ENCODE measurements at regions not wholly inside any gene's neighbourhood (a gene's known extent, or its start where the extent isn't known, plus 50 kb on each side); places are given as distances from the start of the nearest gene placed in this dataset.

DNA sequence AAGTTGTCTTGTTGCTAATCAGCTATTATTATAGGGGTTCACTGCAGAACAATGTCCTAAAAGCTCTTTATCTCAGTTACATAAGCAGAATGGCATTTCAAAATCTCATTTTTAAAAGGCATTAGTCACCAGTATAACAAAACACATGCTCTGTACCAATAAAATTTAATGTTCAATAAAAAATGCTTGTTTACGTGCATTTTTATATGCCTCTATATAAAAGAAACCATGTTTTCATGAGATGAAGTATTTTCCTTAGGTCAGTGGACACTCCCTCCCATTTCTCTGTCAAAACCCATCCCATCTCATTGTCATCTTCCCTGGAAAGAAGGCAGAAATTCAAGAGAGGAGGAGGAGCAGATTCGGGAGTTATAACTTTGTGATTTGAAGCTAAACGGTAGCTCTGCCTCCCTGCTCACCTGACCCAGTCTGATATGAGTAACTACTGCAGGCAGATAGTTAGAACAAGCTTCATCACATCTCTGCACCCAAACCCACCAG, 231.9 kb upstream of the SIX2 start:
- Histone ChIP-seq H3K27ac (ENCODE audit: low read depth, low read length) (no peak overlapping the region), H3K27me3 (ENCODE audit: control insufficient read depth in 5 of 5, insufficient read depth in 4 of 5, low read length in 5 of 5) (peaks cover 0 to 2% (median 0%) of the 10 kb centered on the region in 5 donors), H3K9ac (ENCODE audit: low read length in 5 of 5) (no peak overlapping the region), H3K4me3 (ENCODE audit: low read depth in 1 of 5, low read length in 5 of 5) (no peak overlapping the region), H3K9me3 (ENCODE audit: control insufficient read depth in 5 of 5, low read length in 5 of 5) (no peaks in the 10 kb centered on the region), H3K36me3 (ENCODE audit: control insufficient read depth in 5 of 5, insufficient read depth in 5 of 5, low read length in 5 of 5) (no peaks in the 10 kb centered on the region), H3K4me1 (ENCODE audit: control insufficient read depth in 5 of 5, insufficient read depth in 5 of 5, low read length in 5 of 5) (peaks cover 0 to 19% (median 14%) of the 10 kb centered on the region in 5 donors)

DNA sequence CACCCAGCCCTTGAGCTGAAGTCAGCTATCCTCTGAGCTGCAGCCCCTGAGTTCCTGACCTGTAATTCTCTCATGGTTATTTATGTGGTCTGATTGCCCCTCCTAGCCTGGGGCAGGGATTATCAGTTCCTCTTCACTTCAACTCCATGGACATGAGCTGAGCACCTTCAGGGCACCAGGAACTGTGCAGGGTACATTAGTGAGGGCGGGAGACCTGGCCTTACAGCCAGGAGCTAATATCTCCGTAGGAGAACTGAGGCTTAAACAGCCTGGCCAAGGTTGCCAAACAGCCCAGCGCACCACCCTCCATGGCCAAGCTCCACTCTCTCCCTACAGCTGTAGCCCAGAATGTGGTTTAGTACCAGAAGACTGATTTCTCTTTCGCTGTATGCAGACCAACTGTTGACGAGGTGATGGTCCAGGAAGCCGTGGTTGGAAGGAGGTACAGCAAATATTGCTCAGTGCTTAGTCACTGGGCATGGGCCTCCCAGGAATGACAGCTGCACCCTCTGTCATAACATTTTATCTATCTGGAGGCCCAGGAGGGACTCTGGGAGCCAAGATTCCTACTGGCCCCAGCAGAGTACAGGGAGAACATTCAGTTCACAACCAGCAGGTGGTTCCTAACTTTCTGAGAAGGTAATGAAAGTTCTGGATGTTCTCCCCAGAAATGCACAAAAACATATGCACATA, 228.7 kb upstream of the SIX2 start:
- Histone ChIP-seq H3K36me3 (ENCODE audit: control insufficient read depth in 5 of 5, insufficient read depth in 5 of 5, low read length in 5 of 5) (no peaks in the 10 kb centered on the region), H3K27me3 (ENCODE audit: control insufficient read depth in 5 of 5, insufficient read depth in 4 of 5, low read length in 5 of 5) (peaks cover 0 to 2% (median 0%) of the 10 kb centered on the region in 5 donors), H3K4me1 (ENCODE audit: control insufficient read depth in 5 of 5, insufficient read depth in 5 of 5, low read length in 5 of 5) (peaks cover 0 to 19% (median 14%) of the 10 kb centered on the region in 5 donors), H3K9me3 (ENCODE audit: control insufficient read depth in 5 of 5, low read length in 5 of 5) (no peaks in the 10 kb centered on the region), H3K27ac (ENCODE audit: low read depth, low read length) (no peak overlapping the region), H3K4me3 (ENCODE audit: low read depth in 1 of 5, low read length in 5 of 5) (no peak overlapping the region), H3K9ac (ENCODE audit: low read length in 5 of 5) (no peak overlapping the region)

DNA sequence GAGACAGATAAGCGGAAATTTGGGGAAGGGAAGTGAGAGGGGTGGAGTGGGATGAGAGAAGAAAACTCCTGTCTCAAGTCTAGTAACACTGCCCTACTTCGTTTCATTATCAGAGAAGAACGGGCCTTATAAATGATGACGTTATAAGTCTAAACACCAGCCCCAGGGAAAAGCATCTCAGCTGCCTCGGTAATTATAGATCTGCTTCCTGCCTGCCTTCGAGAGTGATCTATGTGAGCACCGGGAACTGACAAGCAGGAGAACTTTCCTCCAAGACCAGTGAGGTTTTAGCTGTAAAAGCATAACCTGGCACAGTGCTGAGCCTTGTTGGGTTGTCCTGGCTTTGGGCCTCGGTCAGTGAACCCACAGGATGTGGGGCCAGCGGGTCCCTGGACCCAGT, 227.9 kb upstream of the SIX2 start:
- Histone ChIP-seq H3K4me1 (ENCODE audit: control insufficient read depth in 5 of 5, insufficient read depth in 5 of 5, low read length in 5 of 5) (peaks cover 0 to 13% (median 8%) of the 10 kb centered on the region in 5 donors), H3K4me3 (ENCODE audit: low read depth in 1 of 5, low read length in 5 of 5) (no peak overlapping the region), H3K27ac (ENCODE audit: low read depth, low read length) (no peak overlapping the region), H3K9me3 (ENCODE audit: control insufficient read depth in 5 of 5, low read length in 5 of 5) (no peaks in the 10 kb centered on the region), H3K9ac (ENCODE audit: low read length in 5 of 5) (no peak overlapping the region), H3K36me3 (ENCODE audit: control insufficient read depth in 5 of 5, insufficient read depth in 5 of 5, low read length in 5 of 5) (no peaks in the 10 kb centered on the region), H3K27me3 (ENCODE audit: control insufficient read depth in 5 of 5, insufficient read depth in 4 of 5, low read length in 5 of 5) (peaks cover 0 to 2% (median 0%) of the 10 kb centered on the region in 5 donors)

DNA sequence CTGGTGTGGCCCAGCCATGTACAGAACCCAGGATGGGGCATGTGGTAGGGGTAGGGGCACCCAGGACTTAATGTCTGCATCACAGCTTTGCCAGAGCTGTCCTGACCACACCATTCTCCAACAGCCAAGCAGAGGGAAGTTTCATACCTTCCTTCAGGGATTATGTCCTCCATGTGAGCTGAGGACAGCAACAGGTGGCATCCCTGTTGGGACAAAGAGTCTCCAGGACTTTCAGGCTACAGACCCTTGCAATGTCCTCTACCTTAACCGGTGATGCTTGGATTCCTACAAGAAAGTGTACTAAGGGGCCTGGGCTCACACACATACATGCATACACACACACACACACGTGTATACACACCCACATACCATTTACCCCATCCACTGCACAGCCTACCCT, 227.0 kb upstream of the SIX2 start:
- Histone ChIP-seq H3K9me3 (ENCODE audit: control insufficient read depth in 5 of 5, low read length in 5 of 5) (no peaks in the 10 kb centered on the region), H3K9ac (ENCODE audit: low read length in 5 of 5) (no peak overlapping the region), H3K27ac (ENCODE audit: low read depth, low read length) (no peak overlapping the region), H3K4me1 (ENCODE audit: control insufficient read depth in 5 of 5, insufficient read depth in 5 of 5, low read length in 5 of 5) (peaks cover 0 to 4% (median 2%) of the 10 kb centered on the region in 5 donors), H3K36me3 (ENCODE audit: control insufficient read depth in 5 of 5, insufficient read depth in 5 of 5, low read length in 5 of 5) (no peaks in the 10 kb centered on the region), H3K27me3 (ENCODE audit: control insufficient read depth in 5 of 5, insufficient read depth in 4 of 5, low read length in 5 of 5) (peaks cover 0 to 2% (median 0%) of the 10 kb centered on the region in 5 donors), H3K4me3 (ENCODE audit: low read depth in 1 of 5, low read length in 5 of 5) (no peak overlapping the region)

DNA sequence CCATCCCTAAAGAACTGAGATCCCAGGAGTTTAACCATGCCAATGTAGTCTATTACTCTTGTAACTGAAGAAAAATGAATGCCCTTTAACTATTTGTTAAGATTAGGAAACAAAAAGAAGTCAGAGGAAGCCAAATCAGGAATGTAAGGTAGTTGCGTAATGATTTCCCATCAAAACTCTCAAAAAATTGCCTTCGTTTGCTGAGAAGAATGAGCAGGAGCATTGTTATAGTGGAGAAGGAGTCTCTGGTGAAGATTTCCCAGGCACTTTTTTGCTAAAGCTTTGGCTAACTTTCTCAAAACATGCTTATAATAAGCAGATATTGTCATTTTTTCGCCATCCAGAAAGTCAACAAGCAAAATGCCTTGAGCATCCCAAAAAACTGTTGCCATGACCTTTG, 224.0 kb upstream of the SIX2 start:
- Histone ChIP-seq H3K36me3 (ENCODE audit: control insufficient read depth in 5 of 5, insufficient read depth in 5 of 5, low read length in 5 of 5) (no peaks in the 10 kb centered on the region), H3K4me3 (ENCODE audit: low read depth in 1 of 5, low read length in 5 of 5) (no peak overlapping the region), H3K27ac (ENCODE audit: low read depth, low read length) (no peak overlapping the region), H3K9me3 (ENCODE audit: control insufficient read depth in 5 of 5, low read length in 5 of 5) (no peaks in the 10 kb centered on the region), H3K27me3 (ENCODE audit: control insufficient read depth in 5 of 5, insufficient read depth in 4 of 5, low read length in 5 of 5) (peaks cover 0 to 2% (median 0%) of the 10 kb centered on the region in 5 donors), H3K9ac (ENCODE audit: low read length in 5 of 5) (no peak overlapping the region), H3K4me1 (ENCODE audit: control insufficient read depth in 5 of 5, insufficient read depth in 5 of 5, low read length in 5 of 5) (no peaks in the 10 kb centered on the region)

DNA sequence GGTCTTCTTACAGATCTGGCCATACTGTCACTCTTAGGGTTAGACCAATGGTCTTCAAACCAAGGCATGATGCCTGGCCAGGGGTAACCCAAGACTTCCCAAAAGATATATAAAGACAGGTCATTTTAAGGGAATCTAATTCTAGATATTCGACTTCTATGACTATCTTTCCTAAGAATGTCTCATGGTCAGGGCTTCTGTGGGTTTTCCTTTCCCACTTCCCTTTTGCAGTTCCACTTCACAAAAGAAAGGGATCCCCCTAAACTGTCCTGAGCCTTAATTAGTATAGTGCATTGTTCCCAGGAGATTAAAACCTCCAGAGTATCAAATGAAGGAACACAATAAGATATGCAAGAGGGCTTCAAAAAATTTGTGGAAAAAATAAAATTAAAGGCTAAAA, 223.6 kb upstream of the SIX2 start:
- Histone ChIP-seq H3K4me3 (ENCODE audit: low read depth in 1 of 5, low read length in 5 of 5) (no peak overlapping the region), H3K27me3 (ENCODE audit: control insufficient read depth in 5 of 5, insufficient read depth in 4 of 5, low read length in 5 of 5) (peaks cover 0 to 2% (median 0%) of the 10 kb centered on the region in 5 donors), H3K4me1 (ENCODE audit: control insufficient read depth in 5 of 5, insufficient read depth in 5 of 5, low read length in 5 of 5) (peaks cover 0 to 1% (median 0%) of the 10 kb centered on the region in 5 donors), H3K36me3 (ENCODE audit: control insufficient read depth in 5 of 5, insufficient read depth in 5 of 5, low read length in 5 of 5) (no peaks in the 10 kb centered on the region), H3K9me3 (ENCODE audit: control insufficient read depth in 5 of 5, low read length in 5 of 5) (no peaks in the 10 kb centered on the region), H3K27ac (ENCODE audit: low read depth, low read length) (no peak overlapping the region), H3K9ac (ENCODE audit: low read length in 5 of 5) (no peak overlapping the region)

DNA sequence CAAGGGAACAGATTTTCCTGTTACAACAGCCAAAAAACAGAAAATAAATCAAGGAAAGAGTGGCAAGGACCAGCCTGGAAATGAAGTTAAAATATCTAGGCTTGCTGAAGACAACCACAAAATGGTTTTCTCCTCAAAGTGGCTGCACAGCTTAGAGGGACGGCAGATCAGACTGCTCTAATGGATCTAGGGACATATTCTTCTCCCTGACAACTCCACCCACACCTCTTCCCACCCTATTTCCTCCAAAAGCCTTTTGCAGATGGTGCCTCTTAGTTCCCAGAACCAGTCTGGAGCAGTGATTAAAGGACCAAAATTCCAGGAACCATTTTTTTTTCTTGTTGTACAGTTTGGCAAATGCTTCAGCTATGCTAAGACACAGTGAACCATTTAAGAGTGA, 220.2 kb upstream of the SIX2 start:
- no peaks in the 10 kb centered on the region for H3K36me3 ChIP-seq (ENCODE audit: control insufficient read depth in 5 of 5, insufficient read depth in 5 of 5, low read length in 5 of 5)
- H3K27me3 ChIP-seq (ENCODE audit: control insufficient read depth in 5 of 5, insufficient read depth in 4 of 5, low read length in 5 of 5), result peaks cover 0 to under 1% (median 0%) of the 10 kb centered on the region in 5 donors
- no peak overlapping the region for H3K4me3 ChIP-seq (ENCODE audit: low read depth in 1 of 5, low read length in 5 of 5)
- H3K27ac ChIP-seq (ENCODE audit: low read depth, low read length), result no peak overlapping the region
- H3K4me1 ChIP-seq (ENCODE audit: control insufficient read depth in 5 of 5, insufficient read depth in 5 of 5, low read length in 5 of 5), result peaks cover 0 to 1% (median 0%) of the 10 kb centered on the region in 5 donors
- no peak overlapping the region for H3K9ac ChIP-seq (ENCODE audit: low read length in 5 of 5)
- H3K9me3 ChIP-seq (ENCODE audit: control insufficient read depth in 5 of 5, low read length in 5 of 5), result no peaks in the 10 kb centered on the region

DNA sequence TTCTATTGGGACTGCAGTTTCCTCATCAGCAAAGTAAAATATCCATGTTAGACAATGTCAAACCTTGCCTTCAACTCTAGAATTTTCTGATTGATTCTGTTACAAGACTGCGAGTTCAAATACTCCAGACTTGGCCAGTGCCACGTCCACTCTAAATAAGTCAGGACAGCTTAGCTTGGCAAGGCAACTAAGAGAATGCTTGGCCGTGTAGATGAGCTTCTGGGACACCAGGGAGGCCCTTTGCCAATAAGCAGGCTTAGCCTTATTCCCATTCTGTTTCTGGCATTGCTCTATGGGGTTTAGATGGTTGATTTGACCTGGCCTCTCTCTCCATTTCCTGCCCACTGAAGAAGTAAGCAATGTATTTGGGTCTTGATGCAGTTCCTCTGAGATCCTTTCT, 218.1 kb upstream of the SIX2 start:
- Histone ChIP-seq H3K36me3 (ENCODE audit: control insufficient read depth in 5 of 5, insufficient read depth in 5 of 5, low read length in 5 of 5) (no peaks in the 10 kb centered on the region), H3K4me1 (ENCODE audit: control insufficient read depth in 5 of 5, insufficient read depth in 5 of 5, low read length in 5 of 5) (peaks cover 0 to 1% (median 0%) of the 10 kb centered on the region in 5 donors), H3K9ac (ENCODE audit: low read length in 5 of 5) (no peak overlapping the region), H3K27me3 (ENCODE audit: control insufficient read depth in 5 of 5, insufficient read depth in 4 of 5, low read length in 5 of 5) (peaks cover 0 to 6% (median 0%) of the 10 kb centered on the region in 5 donors), H3K27ac (ENCODE audit: low read depth, low read length) (no peak overlapping the region), H3K4me3 (ENCODE audit: low read depth in 1 of 5, low read length in 5 of 5) (no peak overlapping the region), H3K9me3 (ENCODE audit: control insufficient read depth in 5 of 5, low read length in 5 of 5) (no peaks in the 10 kb centered on the region)

DNA sequence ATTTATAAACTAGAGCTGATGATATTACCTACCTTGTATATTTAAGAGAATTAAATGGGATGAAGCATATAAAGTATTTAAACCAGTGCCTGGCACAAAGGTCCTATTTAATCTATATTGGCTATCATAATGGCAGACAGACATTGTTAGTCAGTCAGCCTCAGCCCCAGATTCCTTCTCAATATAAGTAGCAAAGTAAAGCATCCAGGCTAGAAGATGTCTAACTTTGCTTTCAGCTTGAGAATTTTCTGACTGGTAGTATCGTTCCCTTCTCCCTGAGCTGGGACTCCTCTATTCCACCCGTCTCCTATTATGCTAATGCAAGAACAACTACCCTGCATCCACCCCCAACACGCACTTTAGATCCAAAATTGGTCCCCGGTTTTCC, 215.7 kb upstream of the SIX2 start:
- no peaks in the 10 kb centered on the region for H3K36me3 ChIP-seq (ENCODE audit: control insufficient read depth in 5 of 5, insufficient read depth in 5 of 5, low read length in 5 of 5)
- H3K9ac ChIP-seq (ENCODE audit: low read length in 5 of 5), result no peak overlapping the region
- peaks cover 0 to 1% (median 0%) of the 10 kb centered on the region in 5 donors for H3K4me1 ChIP-seq (ENCODE audit: control insufficient read depth in 5 of 5, insufficient read depth in 5 of 5, low read length in 5 of 5)
- peaks cover 0 to 14% (median 0%) of the 10 kb centered on the region in 5 donors for H3K27me3 ChIP-seq (ENCODE audit: control insufficient read depth in 5 of 5, insufficient read depth in 4 of 5, low read length in 5 of 5)
- no peak overlapping the region for H3K4me3 ChIP-seq (ENCODE audit: low read depth in 1 of 5, low read length in 5 of 5)
- no peak overlapping the region for H3K27ac ChIP-seq (ENCODE audit: low read depth, low read length)
- no peaks in the 10 kb centered on the region for H3K9me3 ChIP-seq (ENCODE audit: control insufficient read depth in 5 of 5, low read length in 5 of 5)

DNA sequence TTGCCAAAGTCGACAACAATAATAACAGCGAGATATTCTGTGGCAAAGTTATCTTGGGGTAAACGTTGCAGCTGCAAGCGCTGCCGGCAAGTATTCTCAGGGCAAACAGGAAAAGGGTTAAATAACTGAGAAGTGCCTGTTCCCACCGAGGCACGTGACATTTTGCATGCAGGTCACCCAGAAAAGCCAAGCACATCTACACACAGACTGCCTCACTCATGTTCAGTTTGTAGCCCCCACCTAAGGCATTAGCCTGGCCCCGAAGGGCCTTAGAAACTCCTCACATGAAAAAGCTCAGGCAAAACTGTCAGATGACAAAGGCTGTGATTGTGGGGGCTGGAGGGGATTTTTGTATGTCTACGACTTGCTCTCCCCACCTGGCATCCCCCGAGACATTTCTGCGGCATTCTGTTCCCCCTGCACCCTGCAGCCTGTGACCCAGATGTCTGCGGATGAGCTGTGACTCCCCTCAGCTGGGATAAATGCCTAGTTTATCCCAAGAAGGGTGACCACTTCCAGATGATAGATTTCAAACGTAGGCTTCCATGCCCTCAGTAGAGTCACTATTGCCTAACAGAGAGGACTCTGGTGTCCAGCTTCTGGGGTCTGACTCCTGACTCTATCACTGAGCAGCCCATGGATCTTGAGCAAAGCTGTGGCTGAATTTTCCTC, 215.2 kb upstream of the SIX2 start:
- Histone ChIP-seq H3K9me3 (ENCODE audit: control insufficient read depth in 5 of 5, low read length in 5 of 5) (no peaks in the 10 kb centered on the region), H3K27me3 (ENCODE audit: control insufficient read depth in 5 of 5, insufficient read depth in 4 of 5, low read length in 5 of 5) (peaks cover 0 to 14% (median 0%) of the 10 kb centered on the region in 5 donors), H3K9ac (ENCODE audit: low read length in 5 of 5) (no peak overlapping the region), H3K4me3 (ENCODE audit: low read depth in 1 of 5, low read length in 5 of 5) (no peak overlapping the region), H3K36me3 (ENCODE audit: control insufficient read depth in 5 of 5, insufficient read depth in 5 of 5, low read length in 5 of 5) (no peaks in the 10 kb centered on the region), H3K27ac (ENCODE audit: low read depth, low read length) (no peak overlapping the region), H3K4me1 (ENCODE audit: control insufficient read depth in 5 of 5, insufficient read depth in 5 of 5, low read length in 5 of 5) (peaks cover 0 to 1% (median 0%) of the 10 kb centered on the region in 5 donors)
